Fibroblast of pulmonary artery (primary cell): ENCODE measurements at regions not wholly inside any gene's neighbourhood (a gene's known extent, or its start where the extent isn't known, plus 50 kb on each side); places are given as distances from the start of the nearest gene placed in this dataset.
"Not testable (repeated sequence)": the region's sequence is repeated elsewhere in the genome, so short reads cannot be mapped to it uniquely, and the experiment has no call there.

Source experiments
- DNase-seq: peaks from one replicate; pipeline ENCODE4 v3.0.0-alpha.2; 2010; ENCODE audit warnings: low read depth
- H3K4me3 ChIP-seq: replicated peaks from 2 replicates; pipeline ENCODE4 v1.5.1; 2011; ENCODE audit warnings: low read depth, mild to moderate bottlenecking, control low read depth, low read length, moderate library complexity
- CTCF ChIP-seq: IDR thresholded peaks from 2 replicates; pipeline ENCODE4 v1.5.1; 2011; ENCODE audit warnings: mild to moderate bottlenecking, control low read depth, low read length, inconsistent platforms; ENCODE audit errors: missing control alignments

DNA sequence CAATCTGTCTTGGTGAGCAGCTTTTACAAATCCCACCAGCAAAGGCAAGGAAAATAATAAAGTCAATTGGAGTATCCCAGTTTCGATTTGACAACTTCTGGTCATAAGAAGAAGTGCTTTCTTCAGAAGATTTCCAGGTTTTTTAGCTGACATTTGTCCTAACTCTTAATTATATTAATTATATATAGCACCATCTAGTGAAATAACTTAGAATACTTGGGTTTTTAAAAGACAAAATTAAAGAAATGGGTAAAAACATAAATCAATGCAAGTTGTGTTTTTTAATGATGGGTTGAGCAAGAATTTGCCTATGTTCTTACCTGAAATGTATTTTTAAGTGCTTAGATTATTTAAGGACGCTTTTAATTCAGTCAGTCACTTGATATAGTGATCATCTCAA is 421.8 kb downstream of the ACTL7B start:
- H3K4me3 ChIP-seq = no peak overlapping the region
- no peak for DNase-seq
- no peak for TF ChIP-seq CTCF

- no peak overlapping the region for H3K4me3 ChIP-seq
- no peak for TF ChIP-seq CTCF
- DNase-seq = no peak
These were observed 425.1 kb downstream of the ACTL7B start for GRCh38 chr9:108430655-108431054.

DNA sequence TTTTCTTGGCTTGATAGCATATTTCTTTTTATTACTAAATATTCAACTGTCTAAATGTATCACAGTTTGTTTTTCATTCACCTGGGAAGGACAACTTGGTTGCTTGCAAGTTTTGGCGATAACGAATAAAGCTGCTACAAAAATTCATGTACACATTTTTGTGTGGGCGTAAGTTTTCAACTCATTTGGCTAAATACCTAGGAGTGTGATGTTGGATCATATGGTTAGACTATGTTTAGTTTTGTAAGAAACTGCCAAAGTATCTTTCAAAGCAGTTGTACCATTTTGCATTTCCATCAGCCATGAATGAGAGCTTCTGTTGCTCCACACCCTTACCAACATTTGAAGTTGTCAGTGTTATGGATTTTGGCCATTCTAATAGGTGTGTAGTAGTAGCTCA is 428.0 kb downstream of the ACTL7B start:
- no peak overlapping the region for H3K4me3 ChIP-seq
- no peak for DNase-seq
- no peak for TF ChIP-seq CTCF

DNA sequence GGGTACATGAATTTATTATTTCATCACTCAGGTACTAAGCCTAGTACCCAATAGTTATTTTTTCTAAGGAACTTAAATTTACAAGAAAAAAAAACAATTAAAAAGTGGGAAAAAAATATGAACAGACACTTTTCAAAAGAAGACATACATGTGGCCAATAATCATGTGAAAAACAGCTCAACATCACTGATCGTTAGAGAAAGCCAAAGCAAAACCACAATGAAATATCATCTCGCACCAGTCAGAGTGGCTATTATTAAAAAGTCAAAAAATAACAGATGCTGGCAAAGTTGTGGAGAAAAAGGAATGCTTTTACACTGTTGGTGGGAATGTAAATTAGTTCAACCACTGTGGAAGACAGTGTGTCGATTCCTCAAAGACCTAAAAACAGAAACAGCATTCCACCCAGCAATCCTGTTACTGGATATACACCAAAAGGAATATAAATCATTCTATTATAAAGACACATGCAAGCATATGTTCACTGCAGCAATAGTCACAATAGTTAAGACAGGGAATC is 429.3 kb downstream of the ACTL7B start:
- not testable (repeated sequence) for H3K4me3 ChIP-seq, DNase-seq

DNA sequence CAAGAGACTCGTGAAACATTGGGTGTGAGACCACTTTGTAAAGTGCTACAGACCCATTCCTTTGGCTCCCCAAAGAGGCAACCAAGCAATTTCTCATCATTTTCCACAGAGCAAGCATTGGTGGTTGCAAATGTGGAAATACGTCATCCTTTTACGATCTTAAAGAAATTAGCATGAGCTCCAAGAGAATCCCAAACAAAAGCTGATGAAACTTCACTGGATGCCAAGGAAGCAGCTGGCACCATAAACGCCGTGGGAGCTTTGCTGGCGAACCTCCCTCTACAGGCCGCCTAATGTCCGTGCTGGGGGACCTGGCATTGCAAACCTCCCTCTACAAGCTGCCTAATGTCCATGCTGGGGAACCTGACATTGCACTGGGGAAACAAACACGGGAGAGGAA is 432.4 kb downstream of the ACTL7B start:
- no peak for TF ChIP-seq CTCF

GRCh38 chr9:108419379-108419778 is 436.4 kb downstream of the ACTL7B start:
- H3K4me3 ChIP-seq = no peak overlapping the region
- DNase-seq = no peak
- TF ChIP-seq CTCF = no peak

More for the DNA sequence above, 432.4 kb downstream of the ACTL7B start:
- no peak for DNase-seq
- no peak overlapping the region for H3K4me3 ChIP-seq

DNA sequence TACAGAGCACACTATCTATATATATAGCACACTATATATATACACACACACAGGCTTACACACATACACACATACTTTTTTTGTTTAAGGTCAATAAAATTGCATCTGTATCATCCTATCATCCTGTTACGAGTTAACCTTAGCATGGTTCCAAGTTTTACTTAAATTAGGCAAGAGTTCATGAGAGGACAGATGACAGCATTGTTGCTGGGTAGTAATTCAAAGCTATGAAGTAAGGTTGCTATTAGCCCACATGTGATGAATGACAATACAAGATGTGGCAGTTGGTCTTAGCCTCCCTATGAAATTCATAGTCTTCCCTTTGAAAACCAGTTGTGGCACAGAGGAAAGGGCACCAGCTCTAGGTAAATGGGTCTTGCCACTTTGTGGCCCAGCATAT is 438.1 kb downstream of the ACTL7B start:
- TF ChIP-seq CTCF = no peak

More for the DNA sequence above, 438.1 kb downstream of the ACTL7B start:
- H3K4me3 ChIP-seq = no peak overlapping the region
- DNase-seq = peak; percentile 12
